ENCODE measurements at regions not wholly inside any gene's neighbourhood (a gene's known extent, or its start where the extent isn't known, plus 50 kb on each side); places are given as distances from the start of the nearest gene placed in this dataset.

DNA sequence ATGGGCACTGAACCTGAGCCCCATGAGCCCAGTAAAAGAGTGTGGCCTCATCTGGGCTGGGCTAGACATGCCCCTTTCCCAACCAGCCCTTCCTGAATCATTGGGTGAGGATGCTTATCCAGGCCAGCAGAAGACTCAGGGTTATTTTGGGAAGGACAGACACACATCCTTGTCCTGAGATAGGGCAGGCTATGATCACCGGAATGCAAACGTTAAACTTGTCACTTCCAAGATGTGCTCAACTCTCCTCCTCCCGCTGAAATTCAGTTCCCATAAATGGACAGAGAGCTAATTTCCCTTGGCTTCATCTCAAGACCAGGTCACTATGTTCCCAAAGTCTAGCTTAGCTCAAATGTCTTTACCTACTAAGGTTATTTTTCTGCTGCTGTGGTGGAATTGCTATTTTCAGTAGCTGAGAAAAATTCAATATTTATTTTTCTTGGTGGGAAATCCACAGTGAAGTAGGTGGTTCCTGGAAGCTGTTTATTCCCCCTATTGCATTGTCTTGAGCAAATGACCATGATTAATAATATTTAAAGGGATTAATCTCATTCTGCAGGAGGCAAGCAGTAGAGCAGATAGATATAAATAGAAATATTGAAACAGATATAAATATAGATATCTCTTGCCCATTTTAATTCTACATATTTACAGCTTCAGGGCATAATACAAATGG lies 70.0 kb downstream of the NXNL2 start (continued):
- TF ChIP-seq HNRNPL (IDR thresholded peaks at IDR 0.05; ENCODE audit: low read depth, low read length) (no peak), POLR2G (IDR thresholded peaks at IDR 0.05; ENCODE audit: low read depth, low read length) (no peak), STAG1 (CRISPR knock-in tag; IDR thresholded peaks at IDR 0.05) (no peak), CBX2 (IDR thresholded peaks at IDR 0.05; ENCODE audit: low read depth, low read length) (no peak), CBX2 (CRISPR knock-in tag; IDR thresholded peaks at IDR 0.05; ENCODE audit: low read depth) (no peak), DR1 (CRISPR knock-in tag; IDR thresholded peaks at IDR 0.05) (no peak), ZFP82 (CRISPR knock-in tag; IDR thresholded peaks at IDR 0.05; ENCODE audit: borderline replicate concordance) (no peak)
- TF ChIP-seq, protein P1, sequence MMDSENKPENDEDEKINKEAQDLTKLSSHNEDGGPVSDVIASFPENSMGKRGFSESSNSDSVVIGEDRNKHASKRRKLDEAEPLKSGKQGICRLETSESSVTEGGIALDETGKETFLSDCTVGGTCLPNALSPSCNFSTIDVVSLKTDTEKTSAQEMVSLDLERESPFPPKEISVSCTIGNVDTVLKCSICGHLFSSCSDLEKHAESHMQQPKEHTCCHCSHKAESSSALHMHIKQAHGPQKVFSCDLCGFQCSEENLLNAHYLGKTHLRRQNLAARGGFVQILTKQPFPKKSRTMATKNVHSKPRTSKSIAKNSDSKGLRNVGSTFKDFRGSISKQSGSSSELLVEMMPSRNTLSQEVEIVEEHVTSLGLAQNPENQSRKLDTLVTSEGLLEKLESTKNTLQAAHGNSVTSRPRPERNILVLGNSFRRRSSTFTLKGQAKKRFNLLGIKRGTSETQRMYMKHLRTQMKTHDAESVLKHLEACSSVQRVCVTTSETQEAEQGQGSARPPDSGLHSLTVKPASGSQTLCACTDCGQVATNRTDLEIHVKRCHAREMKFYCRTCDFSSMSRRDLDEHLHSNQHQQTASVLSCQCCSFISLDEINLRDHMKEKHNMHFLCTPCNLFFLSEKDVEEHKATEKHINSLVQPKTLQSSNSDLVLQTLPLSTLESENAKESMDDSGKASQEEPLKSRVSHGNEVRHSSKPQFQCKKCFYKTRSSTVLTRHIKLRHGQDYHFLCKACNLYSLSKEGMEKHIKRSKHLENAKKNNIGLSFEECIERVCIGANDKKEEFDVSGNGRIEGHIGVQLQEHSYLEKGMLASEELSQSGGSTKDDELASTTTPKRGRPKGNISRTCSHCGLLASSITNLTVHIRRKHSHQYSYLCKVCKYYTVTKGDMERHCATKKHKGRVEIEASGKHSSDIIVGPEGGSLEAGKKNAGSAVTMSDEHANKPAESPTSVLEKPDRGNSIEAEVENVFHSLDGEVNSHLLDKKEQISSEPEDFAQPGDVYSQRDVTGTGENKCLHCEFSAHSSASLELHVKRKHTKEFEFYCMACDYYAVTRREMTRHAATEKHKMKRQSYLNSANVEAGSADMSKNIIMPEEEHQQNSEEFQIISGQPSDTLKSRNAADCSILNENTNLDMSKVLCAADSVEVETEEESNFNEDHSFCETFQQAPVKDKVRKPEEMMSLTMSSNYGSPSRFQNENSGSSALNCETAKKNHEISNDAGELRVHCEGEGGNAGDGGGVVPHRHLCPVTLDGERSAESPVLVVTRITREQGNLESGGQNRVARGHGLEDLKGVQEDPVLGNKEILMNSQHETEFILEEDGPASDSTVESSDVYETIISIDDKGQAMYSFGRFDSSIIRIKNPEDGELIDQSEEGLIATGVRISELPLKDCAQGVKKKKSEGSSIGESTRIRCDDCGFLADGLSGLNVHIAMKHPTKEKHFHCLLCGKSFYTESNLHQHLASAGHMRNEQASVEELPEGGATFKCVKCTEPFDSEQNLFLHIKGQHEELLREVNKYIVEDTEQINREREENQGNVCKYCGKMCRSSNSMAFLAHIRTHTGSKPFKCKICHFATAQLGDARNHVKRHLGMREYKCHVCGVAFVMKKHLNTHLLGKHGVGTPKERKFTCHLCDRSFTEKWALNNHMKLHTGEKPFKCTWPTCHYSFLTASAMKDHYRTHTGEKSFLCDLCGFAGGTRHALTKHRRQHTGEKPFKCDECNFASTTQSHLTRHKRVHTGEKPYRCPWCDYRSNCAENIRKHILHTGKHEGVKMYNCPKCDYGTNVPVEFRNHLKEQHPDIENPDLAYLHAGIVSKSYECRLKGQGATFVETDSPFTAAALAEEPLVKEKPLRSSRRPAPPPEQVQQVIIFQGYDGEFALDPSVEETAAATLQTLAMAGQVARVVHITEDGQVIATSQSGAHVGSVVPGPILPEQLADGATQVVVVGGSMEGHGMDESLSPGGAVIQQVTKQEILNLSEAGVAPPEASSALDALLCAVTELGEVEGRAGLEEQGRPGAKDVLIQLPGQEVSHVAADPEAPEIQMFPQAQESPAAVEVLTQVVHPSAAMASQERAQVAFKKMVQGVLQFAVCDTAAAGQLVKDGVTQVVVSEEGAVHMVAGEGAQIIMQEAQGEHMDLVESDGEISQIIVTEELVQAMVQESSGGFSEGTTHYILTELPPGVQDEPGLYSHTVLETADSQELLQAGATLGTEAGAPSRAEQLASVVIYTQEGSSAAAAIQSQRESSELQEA (CRISPR knock-in tag; IDR thresholded peaks at IDR 0.05; ENCODE audit: not compliant biosample characterization) = no peak
- TF ChIP-seq, protein P2, sequence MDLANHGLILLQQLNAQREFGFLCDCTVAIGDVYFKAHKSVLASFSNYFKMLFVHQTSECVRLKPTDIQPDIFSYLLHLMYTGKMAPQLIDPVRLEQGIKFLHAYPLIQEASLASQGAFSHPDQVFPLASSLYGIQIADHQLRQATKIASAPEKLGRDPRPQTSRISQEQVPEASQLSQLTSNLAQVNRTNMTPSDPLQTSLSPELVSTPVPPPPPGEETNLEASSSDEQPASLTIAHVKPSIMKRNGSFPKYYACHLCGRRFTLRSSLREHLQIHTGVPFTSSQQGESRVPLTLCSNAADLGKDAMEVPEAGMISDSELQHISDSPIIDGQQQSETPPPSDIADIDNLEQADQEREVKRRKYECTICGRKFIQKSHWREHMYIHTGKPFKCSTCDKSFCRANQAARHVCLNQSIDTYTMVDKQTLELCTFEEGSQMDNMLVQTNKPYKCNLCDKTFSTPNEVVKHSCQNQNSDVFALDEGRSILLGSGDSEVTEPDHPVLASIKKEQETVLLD (CRISPR knock-in tag; IDR thresholded peaks at IDR 0.05; ENCODE audit: low read depth) = no peak
- TF ChIP-seq, protein P3, sequence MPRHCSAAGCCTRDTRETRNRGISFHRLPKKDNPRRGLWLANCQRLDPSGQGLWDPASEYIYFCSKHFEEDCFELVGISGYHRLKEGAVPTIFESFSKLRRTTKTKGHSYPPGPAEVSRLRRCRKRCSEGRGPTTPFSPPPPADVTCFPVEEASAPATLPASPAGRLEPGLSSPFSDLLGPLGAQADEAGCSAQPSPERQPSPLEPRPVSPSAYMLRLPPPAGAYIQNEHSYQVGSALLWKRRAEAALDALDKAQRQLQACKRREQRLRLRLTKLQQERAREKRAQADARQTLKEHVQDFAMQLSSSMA (CRISPR knock-in tag; IDR thresholded peaks at IDR 0.05) = no peak
